Caco-2 (cell line): ENCODE measurements at regions not wholly inside any gene's neighbourhood (a gene's known extent, or its start where the extent isn't known, plus 50 kb on each side); places are given as distances from the start of the nearest gene placed in this dataset.
"Not testable (repeated sequence)": the region's sequence is repeated elsewhere in the genome, so short reads cannot be mapped to it uniquely, and the experiment has no call there.

Experiments used
- BruUV-seq: library from RNA; stranded (reverse); fragments of 400-500 nt; replicated peaks from 2 replicates; lab custom pipeline; 2021; lab: Mats Ljungman, UMichigan
- CTCF ChIA-PET: fragments of 300-600 bp; sonication (Branson Sonifier 250); formaldehyde crosslinking; loops from one replicate; lab custom pipeline; 2022; ENCODE audit warnings: antibody characterized with exemption; lab: Charles Lee
- POLR2A ChIA-PET: fragments of 300-600 bp; sonication (Branson Sonifier 250); formaldehyde crosslinking; loops from one replicate; lab custom pipeline; 2022; ENCODE audit warnings: antibody characterized with exemption; lab: Charles Lee
- DNase-seq, 2 experiments: peaks; one replicate each; pipeline versions ENCODE4 v3.0.0 to v3.0.0-alpha.2; 2020 to 2022
- H3K27me3 ChIP-seq: replicated peaks from 2 replicates; pipeline ENCODE4 v1.6.0; 2011; ENCODE audit warnings: low read length; ENCODE audit not compliant: control insufficient read depth, insufficient read depth
- H3K36me3 ChIP-seq: 2 replicates; pipeline ENCODE4 v1.5.1; 2011; ENCODE audit warnings: low read length; ENCODE audit not compliant: control insufficient read depth, insufficient read depth
- H3K4me1 ChIP-seq: fragments of 250-450 bp; sonication (Bioruptor Pico); 2 replicates; pipeline ENCODE4 v1.5.1; 2020; ENCODE audit warnings: mild to moderate bottlenecking
- H3K4me3 ChIP-seq: 2 replicates; pipeline ENCODE4 v1.5.1; 2011; ENCODE audit warnings: low read depth, mild to moderate bottlenecking, control low read depth, low read length
- H3K9me3 ChIP-seq: fragments of 250-450 bp; sonication (Bioruptor Pico); 2 replicates; pipeline ENCODE4 v1.5.1; 2020; ENCODE audit warnings: mild to moderate bottlenecking, moderate library complexity
- H3K27ac Mint-ChIP-seq: one replicate; pipeline ENCODE4 v1.8.0; 2022; ENCODE audit warnings: mixed read lengths; ENCODE audit not compliant: unreplicated experiment
- H3K27me3 Mint-ChIP-seq: one replicate; pipeline ENCODE4 v1.8.0; 2022; ENCODE audit warnings: mixed read lengths; ENCODE audit not compliant: insufficient read depth, unreplicated experiment
- H3K36me3 Mint-ChIP-seq: one replicate; pipeline ENCODE4 v1.8.0; 2022; ENCODE audit warnings: mild to moderate bottlenecking, mixed read lengths; ENCODE audit not compliant: insufficient read depth, unreplicated experiment
- H3K4me1 Mint-ChIP-seq: one replicate; pipeline ENCODE4 v1.8.0; 2022; ENCODE audit warnings: low read depth, mixed read lengths; ENCODE audit not compliant: unreplicated experiment
- H3K4me3 Mint-ChIP-seq: one replicate; pipeline ENCODE4 v1.8.0; 2022; ENCODE audit warnings: mild to moderate bottlenecking, moderate library complexity, mixed read lengths; ENCODE audit not compliant: unreplicated experiment
- H3K9me3 Mint-ChIP-seq: one replicate; pipeline ENCODE4 v1.8.0; 2022; ENCODE audit warnings: mixed read lengths; ENCODE audit not compliant: unreplicated experiment
- CTCF ChIP-seq, 2 experiments: fragments of 200-600 bp in 1 of 2; IDR thresholded peaks; 1 replicate in 1 of 2; 2 replicates in 1 of 2; pipeline versions ENCODE4 v1.5.1 to v1.8.0; 2011 to 2022; ENCODE audit warnings: antibody characterized with exemption in 1 of 2, control low read depth in 1 of 2, inconsistent platforms in 1 of 2, low read depth in 1 of 2, low read length in 1 of 2, mild to moderate bottlenecking in 1 of 2, moderate library complexity in 1 of 2; ENCODE audit not compliant: insufficient read depth in 1 of 2, severe bottlenecking in 1 of 2, unreplicated experiment in 1 of 2
- intact Hi-C: fragments of 100-400 bp; cut with micrococcal nuclease; formaldehyde crosslinking; loops from one replicate; pipeline ENCODE4 v1.10.0; 2022; ENCODE audit not compliant: unreplicated experiment

GRCh38 chr6:95743591-95743990, 166.3 kb downstream of the MANEA start:
- Mint-ChIP-seq H3K4me3 (no peak overlapping the region), H3K27ac (no peak overlapping the region), H3K9me3 (no peaks in the 10 kb centered on the region), H3K27me3 (no peaks in the 10 kb centered on the region), H3K4me1 (no peaks in the 10 kb centered on the region), H3K36me3 (no peaks in the 10 kb centered on the region)
- Histone ChIP-seq H3K4me3 (no peak overlapping the region), H3K27me3 (no peaks in the 10 kb centered on the region), H3K9me3 (no peaks in the 10 kb centered on the region), H3K36me3 (no peaks in the 10 kb centered on the region), H3K4me1 (no peaks in the 10 kb centered on the region)
- CTCF ChIA-PET = no interaction called here
- POLR2A ChIA-PET = no interaction called here
- no peak for DNase-seq
- TF ChIP-seq CTCF (IDR thresholded peaks at IDR 0.05; ENCODE audit: insufficient read depth in 1 of 2, low read depth in 1 of 2, low read length in 1 of 2, severe bottlenecking in 1 of 2, unreplicated experiment in 1 of 2) = no peak
- intact Hi-C loops = no loop called here
- BruUV-seq = no TSS peak

- H3K4me3 Mint-ChIP-seq = peak overlapping the region; percentile 57
- H3K4me1 Mint-ChIP-seq, H3K4me1 ChIP-seq, H3K27me3 ChIP-seq, H3K4me3 ChIP-seq, H3K9me3 ChIP-seq, POLR2A ChIA-PET, H3K36me3 Mint-ChIP-seq, intact Hi-C loops, BruUV-seq, H3K27me3 Mint-ChIP-seq, H3K9me3 Mint-ChIP-seq, H3K27ac Mint-ChIP-seq, H3K36me3 ChIP-seq: not testable (repeated sequence)
- peak in 1 of 2 experiments; percentile 29 for DNase-seq
- CTCF ChIA-PET = interaction anchor here (0.9 kb wide), 1 partner anchor 109 kb away, joined by 3 read pairs; no protein-coding TSS in a partner anchor
These were observed 181.1 kb downstream of the MANEA start for GRCh38 chr6:95758236-95759069.

GRCh38 chr6:95767897-95768463, 190.6 kb downstream of the MANEA start:
- Mint-ChIP-seq H3K4me3 (no peak overlapping the region), H3K36me3 (no peaks in the 10 kb centered on the region), H3K27ac (peak overlapping the region; percentile 13), H3K4me1 (peaks cover 26% of the 10 kb centered on the region), H3K9me3 (peaks cover 10% of the 10 kb centered on the region), H3K27me3 (no peaks in the 10 kb centered on the region)
- POLR2A ChIA-PET = no interaction called here
- Histone ChIP-seq H3K27me3 (no peaks in the 10 kb centered on the region), H3K4me1 (peaks cover 10% of the 10 kb centered on the region; the same call in 1 of the 2 replicates), H3K9me3 (no peaks in the 10 kb centered on the region), H3K4me3 (no peak overlapping the region), H3K36me3 (no peaks in the 10 kb centered on the region)
- CTCF ChIA-PET = no interaction called here
- no peak for TF ChIP-seq CTCF (IDR thresholded peaks at IDR 0.05; ENCODE audit: insufficient read depth in 1 of 2, low read depth in 1 of 2, low read length in 1 of 2, severe bottlenecking in 1 of 2, unreplicated experiment in 1 of 2)
- DNase-seq = no peak
- intact Hi-C loops = loop anchor here (1.0 kb wide), 1 partner anchor 98 kb away; no protein-coding TSS in a partner anchor
- BruUV-seq = no TSS peak
